GM12878 (cell line): ENCODE measurements at regions not wholly inside any gene's neighbourhood (a gene's known extent, or its start where the extent isn't known, plus 50 kb on each side); places are given as distances from the start of the nearest gene placed in this dataset.

Experiments used
- ATF3 ChIP-seq: IDR thresholded peaks from 2 replicates; pipeline ENCODE4 v1.6.1; 2011; ENCODE audit warnings: low read depth, mild to moderate bottlenecking, low read length, moderate library complexity, borderline replicate concordance; ENCODE audit errors: extremely low read depth
- STAT3 ChIP-seq: IDR thresholded peaks from 2 replicates; pipeline ENCODE4 v1.6.1; 2011; ENCODE audit warnings: low read depth, low read length, improper control_type of control experiment
- ZBTB11 ChIP-seq: fragments of 450-650 bp; formaldehyde crosslinking; IDR thresholded peaks from 2 replicates; pipeline ENCODE4 v1.5.0; 2022; ENCODE audit warnings: mild to moderate bottlenecking, missing genetic modification characterization
- ZNF384 ChIP-seq: IDR thresholded peaks from 2 replicates; pipeline ENCODE4 v1.6.1; 2012; ENCODE audit warnings: low read depth, mild to moderate bottlenecking, low read length, improper control_type of control experiment, borderline replicate concordance
- TF ChIP-seq, protein P1 (sequence below): fragments of 450-650 bp; IDR thresholded peaks from 2 replicates; pipeline ENCODE4 v1.6.1; 2016; ENCODE audit warnings: mild to moderate bottlenecking, moderate library complexity, borderline replicate concordance

DNA sequence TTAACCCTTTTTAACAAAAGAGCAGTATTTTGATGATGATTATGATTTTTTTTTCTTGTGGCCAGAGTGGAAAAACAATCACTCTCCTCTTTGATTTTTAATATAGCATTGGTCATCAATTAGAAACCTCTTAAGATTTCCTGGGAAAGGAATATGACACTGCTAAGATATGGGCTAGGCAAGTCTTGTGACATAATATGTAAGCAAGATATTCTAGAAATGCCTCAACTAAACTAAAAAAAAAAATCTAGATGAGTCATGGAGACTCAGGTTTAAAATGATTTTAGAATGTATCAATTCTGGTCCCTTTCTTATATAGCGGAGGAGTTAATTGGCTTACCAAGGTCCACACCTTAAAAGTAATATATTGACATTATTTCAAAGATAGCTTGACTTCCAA is 60.3 kb upstream of the JUN start (continued):
- TF ChIP-seq ZBTB11 (CRISPR knock-in tag) (no peak), STAT3 (no peak), ATF3 (no peak), ZNF384 (no peak)
- TF ChIP-seq, protein P1, sequence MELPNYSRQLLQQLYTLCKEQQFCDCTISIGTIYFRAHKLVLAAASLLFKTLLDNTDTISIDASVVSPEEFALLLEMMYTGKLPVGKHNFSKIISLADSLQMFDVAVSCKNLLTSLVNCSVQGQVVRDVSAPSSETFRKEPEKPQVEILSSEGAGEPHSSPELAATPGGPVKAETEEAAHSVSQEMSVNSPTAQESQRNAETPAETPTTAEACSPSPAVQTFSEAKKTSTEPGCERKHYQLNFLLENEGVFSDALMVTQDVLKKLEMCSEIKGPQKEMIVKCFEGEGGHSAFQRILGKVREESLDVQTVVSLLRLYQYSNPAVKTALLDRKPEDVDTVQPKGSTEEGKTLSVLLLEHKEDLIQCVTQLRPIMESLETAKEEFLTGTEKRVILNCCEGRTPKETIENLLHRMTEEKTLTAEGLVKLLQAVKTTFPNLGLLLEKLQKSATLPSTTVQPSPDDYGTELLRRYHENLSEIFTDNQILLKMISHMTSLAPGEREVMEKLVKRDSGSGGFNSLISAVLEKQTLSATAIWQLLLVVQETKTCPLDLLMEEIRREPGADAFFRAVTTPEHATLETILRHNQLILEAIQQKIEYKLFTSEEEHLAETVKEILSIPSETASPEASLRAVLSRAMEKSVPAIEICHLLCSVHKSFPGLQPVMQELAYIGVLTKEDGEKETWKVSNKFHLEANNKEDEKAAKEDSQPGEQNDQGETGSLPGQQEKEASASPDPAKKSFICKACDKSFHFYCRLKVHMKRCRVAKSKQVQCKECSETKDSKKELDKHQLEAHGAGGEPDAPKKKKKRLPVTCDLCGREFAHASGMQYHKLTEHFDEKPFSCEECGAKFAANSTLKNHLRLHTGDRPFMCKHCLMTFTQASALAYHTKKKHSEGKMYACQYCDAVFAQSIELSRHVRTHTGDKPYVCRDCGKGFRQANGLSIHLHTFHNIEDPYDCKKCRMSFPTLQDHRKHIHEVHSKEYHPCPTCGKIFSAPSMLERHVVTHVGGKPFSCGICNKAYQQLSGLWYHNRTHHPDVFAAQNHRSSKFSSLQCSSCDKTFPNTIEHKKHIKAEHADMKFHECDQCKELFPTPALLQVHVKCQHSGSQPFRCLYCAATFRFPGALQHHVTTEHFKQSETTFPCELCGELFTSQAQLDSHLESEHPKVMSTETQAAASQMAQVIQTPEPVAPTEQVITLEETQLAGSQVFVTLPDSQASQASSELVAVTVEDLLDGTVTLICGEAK = no peak
